Duodenal mucosa (tissue), 2 donors: ENCODE measurements at regions not wholly inside any gene's neighbourhood (a gene's known extent, or its start where the extent isn't known, plus 50 kb on each side); places are given as distances from the start of the nearest gene placed in this dataset.

Source experiments
- H3K27ac ChIP-seq: one replicate; pipeline ENCODE4 v1.7.0; 2013; ENCODE audit warnings: low read depth, low read length
- H3K27me3 ChIP-seq, 2 donors: one replicate each; pipeline ENCODE4 v1.7.0; 2013; ENCODE audit warnings: low read length in 2 of 2, control low read depth in 1 of 2; ENCODE audit not compliant: insufficient read depth in 2 of 2, control insufficient read depth in 1 of 2
- H3K36me3 ChIP-seq, 2 donors: one replicate each; pipeline ENCODE4 v1.7.0; 2013; ENCODE audit warnings: low read length in 2 of 2, control low read depth in 1 of 2; ENCODE audit not compliant: insufficient read depth in 2 of 2, control insufficient read depth in 1 of 2
- H3K4me1 ChIP-seq, 2 donors: one replicate each; pipeline ENCODE4 v1.7.0; 2013; ENCODE audit warnings: low read length in 2 of 2, control low read depth in 1 of 2; ENCODE audit not compliant: insufficient read depth in 2 of 2, control insufficient read depth in 1 of 2
- H3K4me3 ChIP-seq, 2 donors: one replicate each; pipeline ENCODE4 v1.7.0; 2013; ENCODE audit warnings: low read length in 2 of 2, low read depth in 1 of 2
- H3K9ac ChIP-seq, 2 donors: one replicate each; pipeline ENCODE4 v1.7.0; 2013; ENCODE audit warnings: low read length in 2 of 2, low read depth in 1 of 2
- H3K9me3 ChIP-seq, 2 donors: one replicate each; pipeline ENCODE4 v1.7.0; 2013; ENCODE audit warnings: low read length in 2 of 2, control low read depth in 1 of 2; ENCODE audit not compliant: control insufficient read depth in 1 of 2

DNA sequence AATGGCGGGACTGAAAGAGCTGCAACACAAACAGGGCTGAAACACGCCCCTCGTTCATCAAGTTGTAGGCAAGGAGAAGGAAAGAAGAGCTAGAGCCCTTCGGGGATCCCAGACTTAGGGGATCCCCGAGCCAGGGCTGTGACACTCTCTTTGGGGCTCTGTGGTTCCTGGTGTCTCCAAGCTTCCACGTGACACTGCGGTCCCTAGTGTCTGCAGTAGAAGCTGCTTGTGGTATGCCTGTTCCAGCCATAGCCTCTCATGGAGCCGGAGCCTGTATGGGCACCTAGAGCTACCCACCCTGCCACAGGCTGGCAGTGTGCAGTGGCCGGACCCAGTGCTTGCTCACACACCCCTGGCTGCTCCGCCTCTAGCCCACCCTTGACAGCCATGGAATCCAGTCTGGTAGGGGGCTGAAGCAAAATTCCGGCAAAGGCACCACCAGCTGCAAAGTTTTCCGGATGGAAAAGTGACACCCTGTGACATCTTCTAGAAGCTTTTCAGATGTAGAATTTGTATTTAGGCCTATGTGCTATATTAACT lies 1439.6 kb upstream of the ACO1 start:
- no peaks in the 10 kb centered on the region for H3K4me1 ChIP-seq

DNA sequence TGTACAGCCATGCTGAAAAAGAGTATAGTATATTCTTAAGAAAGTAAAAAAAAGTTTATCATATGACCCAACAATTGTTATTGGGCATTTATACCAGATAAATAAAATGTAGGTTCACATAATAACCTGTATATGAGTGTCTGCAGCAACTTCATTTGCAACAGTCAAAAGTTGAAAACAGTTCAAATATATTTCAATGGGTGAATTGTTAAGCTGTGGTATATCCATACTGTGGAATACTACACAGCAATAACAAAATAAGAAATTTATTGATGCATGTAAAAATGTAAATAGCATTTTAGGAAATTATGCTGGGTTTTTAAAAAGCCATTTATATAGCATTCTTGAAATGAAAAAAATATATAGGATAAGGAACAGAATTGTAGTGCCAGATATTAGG lies 1420.1 kb upstream of the ACO1 start:
- Histone ChIP-seq H3K36me3 (no peaks in the 10 kb centered on the region), H3K4me1 (no peaks in the 10 kb centered on the region), H3K9ac (no peak overlapping the region), H3K27me3 (no peaks in the 10 kb centered on the region), H3K4me3 (no peak overlapping the region), H3K27ac (no peak overlapping the region), H3K9me3 (peaks cover 0 to 2% of the 10 kb centered on the region in 2 donors)

More for the DNA sequence above, 1439.6 kb upstream of the ACO1 start:
- no peak overlapping the region for H3K9ac ChIP-seq
- no peaks in the 10 kb centered on the region for H3K27me3 ChIP-seq
- no peak overlapping the region for H3K27ac ChIP-seq
- H3K36me3 ChIP-seq: no peaks in the 10 kb centered on the region
- H3K4me3 ChIP-seq: no peak overlapping the region
- no peaks in the 10 kb centered on the region for H3K9me3 ChIP-seq

DNA sequence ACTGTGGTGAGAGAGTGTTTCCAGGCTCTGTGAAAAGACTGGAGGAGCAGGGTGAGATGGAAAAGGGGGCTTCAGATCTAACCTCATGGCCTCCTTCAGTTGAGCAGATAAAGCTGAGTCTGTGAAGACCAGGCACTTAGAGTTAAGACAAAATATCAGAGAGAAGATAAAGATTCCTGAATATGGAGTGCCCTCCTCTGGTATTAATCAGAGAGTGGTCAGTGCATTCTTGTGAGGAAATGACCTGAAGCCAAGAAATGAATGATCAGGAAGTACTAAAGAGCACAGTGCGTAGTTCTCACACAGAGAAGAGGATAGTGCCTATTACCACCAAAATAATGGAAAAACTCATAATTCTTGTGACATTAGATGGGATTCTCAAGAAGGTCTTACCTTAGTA lies 1417.0 kb upstream of the ACO1 start:
- no peaks in the 10 kb centered on the region for H3K36me3 ChIP-seq
- no peak overlapping the region for H3K4me3 ChIP-seq
- H3K4me1 ChIP-seq: no peaks in the 10 kb centered on the region
- no peaks in the 10 kb centered on the region for H3K27me3 ChIP-seq
- peaks cover 0 to 1% of the 10 kb centered on the region in 2 donors for H3K9me3 ChIP-seq
- H3K27ac ChIP-seq: no peak overlapping the region
- no peak overlapping the region for H3K9ac ChIP-seq

GRCh38 chr9:30970186-30970585 lies 1414.3 kb upstream of the ACO1 start:
- H3K9ac ChIP-seq: no peak overlapping the region
- no peaks in the 10 kb centered on the region for H3K27me3 ChIP-seq
- no peak overlapping the region for H3K4me3 ChIP-seq
- H3K36me3 ChIP-seq: no peaks in the 10 kb centered on the region
- no peaks in the 10 kb centered on the region for H3K4me1 ChIP-seq
- no peaks in the 10 kb centered on the region for H3K9me3 ChIP-seq
- H3K27ac ChIP-seq: no peak overlapping the region

DNA sequence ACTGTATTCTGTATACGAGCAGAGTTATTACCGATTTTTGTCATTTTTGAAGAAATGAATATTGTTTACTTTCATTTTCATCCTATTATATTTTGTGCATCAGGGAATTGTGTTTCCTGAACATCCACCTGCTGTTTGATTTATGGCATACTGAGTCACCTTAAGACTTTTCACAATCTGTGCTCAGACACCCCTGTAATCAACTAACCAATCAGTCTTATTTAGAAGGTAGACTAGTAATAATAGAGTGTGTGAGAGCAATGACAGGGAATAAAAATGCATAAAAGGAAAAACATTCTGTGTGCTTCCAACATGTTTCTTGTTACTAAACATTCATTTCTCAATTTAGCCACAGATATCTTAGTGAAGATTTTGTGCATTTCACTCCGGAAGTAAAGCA lies 1413.6 kb upstream of the ACO1 start:
- Histone ChIP-seq H3K27ac (no peak overlapping the region), H3K4me1 (no peaks in the 10 kb centered on the region), H3K4me3 (no peak overlapping the region), H3K36me3 (no peaks in the 10 kb centered on the region), H3K9ac (no peak overlapping the region), H3K27me3 (no peaks in the 10 kb centered on the region), H3K9me3 (no peaks in the 10 kb centered on the region)

DNA sequence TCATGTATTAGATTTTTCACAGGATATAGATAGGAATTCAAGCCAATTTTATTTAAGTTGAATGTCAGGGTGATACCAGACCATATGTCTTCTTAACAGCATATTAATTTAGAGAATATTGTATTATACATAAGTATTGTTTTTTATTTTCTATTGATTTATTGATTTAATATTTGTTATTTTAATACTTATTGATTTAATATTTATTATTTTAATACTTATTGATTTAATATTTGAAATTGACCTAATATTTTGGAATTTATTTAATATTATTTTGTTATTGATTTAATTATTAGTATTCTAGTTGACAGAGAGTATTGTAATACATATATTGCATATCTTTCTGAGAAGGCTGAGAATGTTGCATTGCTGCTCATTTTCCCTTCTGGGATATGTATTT lies 1411.8 kb upstream of the ACO1 start:
- H3K36me3 ChIP-seq: no peaks in the 10 kb centered on the region
- no peak overlapping the region for H3K9ac ChIP-seq
- no peaks in the 10 kb centered on the region for H3K9me3 ChIP-seq
- no peaks in the 10 kb centered on the region for H3K27me3 ChIP-seq
- no peaks in the 10 kb centered on the region for H3K4me1 ChIP-seq
- H3K27ac ChIP-seq: no peak overlapping the region
- H3K4me3 ChIP-seq: no peak overlapping the region

DNA sequence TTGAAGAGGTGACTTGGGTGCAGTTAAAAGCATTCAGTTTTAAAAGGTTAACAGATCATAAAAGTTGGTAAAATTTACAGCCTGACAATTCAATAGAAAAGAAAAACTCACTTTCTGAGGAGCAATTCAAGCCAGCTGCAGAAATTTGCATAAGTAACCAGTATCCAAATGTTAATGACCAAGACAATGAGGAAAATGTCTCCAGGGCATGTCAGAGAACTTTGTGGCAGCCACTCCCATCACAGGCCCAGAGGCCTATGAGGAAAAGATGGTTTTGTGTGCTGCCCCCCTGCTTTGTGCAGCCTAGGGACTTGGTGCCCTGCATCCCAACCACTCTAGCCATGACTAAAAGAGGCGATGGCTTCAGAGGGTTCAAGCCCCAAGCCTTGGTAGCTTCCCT lies 1406.5 kb upstream of the ACO1 start:
- no peaks in the 10 kb centered on the region for H3K9me3 ChIP-seq
- H3K9ac ChIP-seq: no peak overlapping the region
- no peaks in the 10 kb centered on the region for H3K27me3 ChIP-seq
- H3K4me3 ChIP-seq: no peak overlapping the region
- no peaks in the 10 kb centered on the region for H3K36me3 ChIP-seq
- H3K4me1 ChIP-seq: no peaks in the 10 kb centered on the region
- H3K27ac ChIP-seq: no peak overlapping the region

- Histone ChIP-seq H3K27me3 (no peaks in the 10 kb centered on the region), H3K27ac (no peak overlapping the region), H3K9ac (no peak overlapping the region), H3K4me1 (no peaks in the 10 kb centered on the region), H3K9me3 (no peaks in the 10 kb centered on the region), H3K36me3 (no peaks in the 10 kb centered on the region), H3K4me3 (no peak overlapping the region)
These were observed 1402.1 kb upstream of the ACO1 start for GRCh38 chr9:30982301-30982700.

- Histone ChIP-seq H3K9me3 (no peaks in the 10 kb centered on the region), H3K9ac (no peak overlapping the region), H3K27me3 (no peaks in the 10 kb centered on the region), H3K36me3 (no peaks in the 10 kb centered on the region), H3K4me3 (no peak overlapping the region), H3K27ac (no peak overlapping the region), H3K4me1 (no peaks in the 10 kb centered on the region)
These were observed 1388.3 kb upstream of the ACO1 start for GRCh38 chr9:30995956-30996738.

GRCh38 chr9:30996761-30997160 lies 1387.7 kb upstream of the ACO1 start:
- Histone ChIP-seq H3K9me3 (no peaks in the 10 kb centered on the region), H3K9ac (no peak overlapping the region), H3K27me3 (no peaks in the 10 kb centered on the region), H3K4me3 (no peak overlapping the region), H3K4me1 (no peaks in the 10 kb centered on the region), H3K27ac (no peak overlapping the region), H3K36me3 (no peaks in the 10 kb centered on the region)
